Activated CD8-positive, alpha-beta T cell treated with anti-CD3 and anti-CD28 coated beads for 36 hours (primary cell): ENCODE measurements at regions not wholly inside any gene's neighbourhood (a gene's known extent, or its start where the extent isn't known, plus 50 kb on each side); places are given as distances from the start of the nearest gene placed in this dataset.

Experiments used
- ATAC-seq: fragments of 200-7000 bp; cut with Tn5 transposase; one replicate; pipeline ENCODE4 v1.10.0; 2021; ENCODE audit warnings: mild to moderate bottlenecking, moderate library complexity
- CTCF ChIA-PET: fragments of 350-600 bp; sonication (Branson Sonifier 250); formaldehyde crosslinking; loops from one replicate; lab custom pipeline; 2021; ENCODE audit warnings: antibody characterized with exemption; lab: Charles Lee
- POLR2A ChIA-PET: fragments of 350-600 bp; sonication (Branson Sonifier 250); formaldehyde crosslinking; loops from one replicate; lab custom pipeline; 2021; ENCODE audit warnings: antibody characterized with exemption; lab: Charles Lee
- DNase-seq: peaks from one replicate; pipeline ENCODE4 v3.0.0-alpha.2; 2020
- H3K27ac Mint-ChIP-seq: one replicate; pipeline ENCODE4 v1.8.0; 2021; ENCODE audit warnings: mild to moderate bottlenecking, mixed read lengths
- H3K27me3 Mint-ChIP-seq: one replicate; pipeline ENCODE4 v1.8.0; 2021; ENCODE audit warnings: mixed read lengths
- H3K36me3 Mint-ChIP-seq: one replicate; pipeline ENCODE4 v1.8.0; 2021; ENCODE audit warnings: low read depth, mixed read lengths
- H3K4me1 Mint-ChIP-seq: one replicate; pipeline ENCODE4 v1.8.0; 2021; ENCODE audit warnings: low read depth, mixed read lengths
- H3K4me3 Mint-ChIP-seq: one replicate; pipeline ENCODE4 v1.8.0; 2021; ENCODE audit warnings: mild to moderate bottlenecking, moderate library complexity, mixed read lengths
- H3K9me3 Mint-ChIP-seq: one replicate; pipeline ENCODE4 v1.8.0; 2021; ENCODE audit warnings: mixed read lengths
- intact Hi-C: fragments of 100-400 bp; cut with micrococcal nuclease; formaldehyde crosslinking; loops from one replicate; pipeline ENCODE4 v1.10.0; 2022
- TF ChIP-seq, protein P1 (sequence below): fragments of 200-600 bp; IDR thresholded peaks from one replicate; pipeline ENCODE4 v1.8.0; 2022; ENCODE audit warnings: antibody characterized with exemption, mild to moderate bottlenecking

DNA sequence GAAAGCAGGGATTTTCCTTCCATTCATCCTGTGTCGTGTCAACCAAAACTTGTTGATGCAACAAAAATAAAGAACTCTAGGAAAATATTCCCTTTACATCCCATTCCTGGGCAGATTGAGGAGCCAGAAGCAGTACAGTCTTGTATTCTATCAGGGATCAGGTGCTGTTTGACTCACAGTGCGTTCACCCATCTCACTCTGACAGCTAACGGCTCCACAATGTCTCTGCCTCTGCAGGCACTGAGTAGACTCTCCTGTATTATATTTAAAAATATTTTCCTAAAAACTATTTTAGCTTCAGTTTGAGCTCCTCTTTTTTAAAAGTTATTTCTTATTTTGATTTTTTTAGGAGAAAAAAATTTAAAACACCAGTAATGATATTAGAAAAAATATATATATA, 600.6 kb upstream of the SALL3 start:
- Mint-ChIP-seq H3K4me1 (no peaks in the 10 kb centered on the region), H3K27ac (no peak overlapping the region), H3K4me3 (no peak overlapping the region), H3K9me3 (no peaks in the 10 kb centered on the region), H3K36me3 (no peaks in the 10 kb centered on the region), H3K27me3 (no peaks in the 10 kb centered on the region)
- no peak for ATAC-seq
- intact Hi-C loops = no loop called here
- ChIA-PET CTCF (no interaction called here), POLR2A (no interaction called here)
- TF ChIP-seq, protein P1, sequence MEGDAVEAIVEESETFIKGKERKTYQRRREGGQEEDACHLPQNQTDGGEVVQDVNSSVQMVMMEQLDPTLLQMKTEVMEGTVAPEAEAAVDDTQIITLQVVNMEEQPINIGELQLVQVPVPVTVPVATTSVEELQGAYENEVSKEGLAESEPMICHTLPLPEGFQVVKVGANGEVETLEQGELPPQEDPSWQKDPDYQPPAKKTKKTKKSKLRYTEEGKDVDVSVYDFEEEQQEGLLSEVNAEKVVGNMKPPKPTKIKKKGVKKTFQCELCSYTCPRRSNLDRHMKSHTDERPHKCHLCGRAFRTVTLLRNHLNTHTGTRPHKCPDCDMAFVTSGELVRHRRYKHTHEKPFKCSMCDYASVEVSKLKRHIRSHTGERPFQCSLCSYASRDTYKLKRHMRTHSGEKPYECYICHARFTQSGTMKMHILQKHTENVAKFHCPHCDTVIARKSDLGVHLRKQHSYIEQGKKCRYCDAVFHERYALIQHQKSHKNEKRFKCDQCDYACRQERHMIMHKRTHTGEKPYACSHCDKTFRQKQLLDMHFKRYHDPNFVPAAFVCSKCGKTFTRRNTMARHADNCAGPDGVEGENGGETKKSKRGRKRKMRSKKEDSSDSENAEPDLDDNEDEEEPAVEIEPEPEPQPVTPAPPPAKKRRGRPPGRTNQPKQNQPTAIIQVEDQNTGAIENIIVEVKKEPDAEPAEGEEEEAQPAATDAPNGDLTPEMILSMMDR = no peak
- no peak for DNase-seq

DNA sequence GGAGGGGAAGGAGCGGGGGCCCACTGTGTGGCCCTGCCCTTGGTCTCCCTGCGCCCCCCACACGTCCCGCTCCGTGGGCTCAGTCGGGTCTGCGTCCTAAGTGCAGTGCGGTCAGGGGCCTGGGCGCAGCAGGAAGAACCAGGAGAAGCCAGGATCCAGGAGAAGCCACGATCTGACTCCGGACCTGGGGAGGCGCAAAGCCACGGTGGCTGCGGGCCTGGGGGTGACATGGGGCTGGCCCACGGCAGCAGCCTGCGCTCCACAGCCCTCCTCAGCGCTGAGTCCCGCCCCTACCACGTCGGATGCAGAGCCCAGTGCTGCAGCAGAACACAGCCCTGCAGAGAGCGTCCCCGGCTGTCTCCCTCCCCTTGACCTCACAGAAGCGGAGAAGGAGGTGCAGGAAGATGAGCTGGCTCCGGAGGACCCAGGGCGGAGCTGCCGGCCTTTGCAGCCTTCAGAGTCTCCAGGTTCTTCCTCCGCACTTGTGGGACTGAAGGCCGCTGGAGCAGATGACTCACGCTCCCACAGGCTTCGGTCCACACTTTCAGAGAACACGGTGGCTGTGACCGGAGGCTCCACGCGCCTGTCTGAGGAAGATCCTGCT, 589.2 kb upstream of the SALL3 start:
- ChIA-PET CTCF (no interaction called here), POLR2A (no interaction called here)
- H3K27ac Mint-ChIP-seq = no peak overlapping the region
- intact Hi-C loops = no loop called here
- H3K27me3 Mint-ChIP-seq = no peaks in the 10 kb centered on the region
- peaks cover 11% of the 10 kb centered on the region for H3K9me3 Mint-ChIP-seq
- ATAC-seq (no peak), DNase-seq (no peak)
- H3K4me3 Mint-ChIP-seq = no peak overlapping the region
- no peaks in the 10 kb centered on the region for H3K36me3 Mint-ChIP-seq
- H3K4me1 Mint-ChIP-seq = no peaks in the 10 kb centered on the region
- TF ChIP-seq, protein P1 = no peak

DNA sequence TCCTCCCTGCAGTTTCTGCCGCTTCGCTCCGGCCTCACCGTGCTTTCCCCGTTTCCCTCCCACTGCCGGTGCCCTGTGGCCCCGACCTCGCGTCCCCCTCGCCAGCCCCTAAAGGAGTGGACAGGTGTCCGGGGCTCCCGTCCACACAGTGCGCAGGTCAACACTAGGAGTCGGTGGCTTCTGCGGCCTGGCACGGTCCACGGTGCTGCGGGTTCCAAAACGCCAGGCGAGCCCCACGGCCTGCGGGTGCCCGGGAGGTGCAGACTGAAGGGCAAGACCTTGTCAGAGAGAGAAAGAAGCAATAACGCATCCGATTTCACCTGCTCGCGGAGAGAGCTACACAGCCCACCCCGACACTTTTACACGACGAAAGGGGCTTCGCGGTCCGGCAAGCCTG, 588.7 kb upstream of the SALL3 start:
- no peaks in the 10 kb centered on the region for H3K4me1 Mint-ChIP-seq
- no peak overlapping the region for H3K27ac Mint-ChIP-seq
- intact Hi-C loops = no loop called here
- no peaks in the 10 kb centered on the region for H3K27me3 Mint-ChIP-seq
- H3K36me3 Mint-ChIP-seq = no peaks in the 10 kb centered on the region
- H3K4me3 Mint-ChIP-seq = no peak overlapping the region
- CTCF ChIA-PET = no interaction called here
- DNase-seq = no peak
- ATAC-seq = no peak
- H3K9me3 Mint-ChIP-seq = peaks cover 11% of the 10 kb centered on the region
- POLR2A ChIA-PET = no interaction called here
- TF ChIP-seq, protein P1 = no peak

DNA sequence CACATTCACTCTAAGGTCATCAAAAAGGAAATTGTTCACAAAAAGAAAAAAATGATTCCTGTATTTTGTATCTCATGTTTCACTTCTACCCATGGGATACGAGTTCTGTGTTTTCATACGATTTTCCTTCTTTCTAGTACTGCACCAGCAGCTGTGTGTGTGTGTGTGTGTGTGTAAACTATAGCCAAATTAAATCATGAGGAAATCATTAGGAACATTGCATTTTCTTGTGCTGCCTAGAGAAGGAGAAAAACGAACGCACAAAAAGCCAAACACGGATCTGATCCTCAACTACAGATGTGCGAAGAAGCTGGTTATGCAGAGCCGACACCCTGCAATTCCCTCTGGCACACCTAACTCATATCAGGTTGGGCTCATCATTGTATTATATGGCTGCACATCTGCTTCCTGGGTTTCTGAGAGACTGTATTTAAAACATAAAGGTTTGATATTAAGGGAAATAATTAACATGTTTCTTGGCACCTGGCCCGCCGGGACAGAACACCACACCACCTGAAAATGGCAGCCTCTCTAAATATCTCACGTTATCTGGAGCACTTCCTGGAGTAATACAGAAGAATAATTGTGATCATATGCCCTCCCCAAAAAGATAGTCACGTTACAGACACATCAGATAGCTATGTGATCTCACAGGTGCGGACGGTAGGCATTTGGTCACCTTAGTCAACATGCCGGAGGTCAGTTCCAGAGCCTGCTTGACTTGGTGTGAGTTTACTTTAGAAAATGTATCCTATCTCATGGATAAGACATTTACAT, 586.3 kb upstream of the SALL3 start:
- POLR2A ChIA-PET = no interaction called here
- intact Hi-C loops = no loop called here
- TF ChIP-seq, protein P1 = no peak
- ATAC-seq (no peak), DNase-seq (no peak)
- peaks cover 5% of the 10 kb centered on the region for H3K9me3 Mint-ChIP-seq
- H3K36me3 Mint-ChIP-seq = no peaks in the 10 kb centered on the region
- H3K27ac Mint-ChIP-seq = no peak overlapping the region
- H3K4me1 Mint-ChIP-seq = no peaks in the 10 kb centered on the region
- H3K4me3 Mint-ChIP-seq = no peak overlapping the region
- CTCF ChIA-PET = no interaction called here
- no peaks in the 10 kb centered on the region for H3K27me3 Mint-ChIP-seq

DNA sequence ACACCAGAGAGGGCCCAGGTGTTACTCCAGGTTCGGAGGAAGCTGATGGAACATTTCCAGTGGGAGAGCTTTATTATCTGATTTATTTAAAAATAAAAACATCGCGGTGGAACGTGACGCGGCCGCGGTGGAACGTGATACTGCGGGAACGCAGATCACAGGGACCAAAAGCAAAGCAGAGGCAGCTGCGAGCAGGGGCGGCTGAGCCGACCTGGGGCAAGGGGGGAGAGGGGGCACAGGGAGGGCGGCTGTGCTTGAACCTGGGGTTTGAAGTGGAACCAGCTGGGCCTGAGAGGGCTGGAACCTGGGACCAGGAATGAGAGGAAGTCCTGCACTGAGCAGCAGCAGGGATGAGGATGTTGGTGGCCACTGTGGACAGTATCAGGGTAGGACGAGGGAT, 583.5 kb upstream of the SALL3 start:
- no peak overlapping the region for H3K4me3 Mint-ChIP-seq
- no peaks in the 10 kb centered on the region for H3K27me3 Mint-ChIP-seq
- ATAC-seq (no peak), DNase-seq (no peak)
- no peak overlapping the region for H3K27ac Mint-ChIP-seq
- no peaks in the 10 kb centered on the region for H3K36me3 Mint-ChIP-seq
- no peaks in the 10 kb centered on the region for H3K9me3 Mint-ChIP-seq
- intact Hi-C loops = no loop called here
- H3K4me1 Mint-ChIP-seq = no peaks in the 10 kb centered on the region
- ChIA-PET POLR2A (no interaction called here), CTCF (no interaction called here)
- TF ChIP-seq, protein P1 = no peak
